Astrocyte (in vitro differentiated cells and primary cell): ENCODE measurements at regions not wholly inside any gene's neighbourhood (a gene's known extent, or its start where the extent isn't known, plus 50 kb on each side); places are given as distances from the start of the nearest gene placed in this dataset.

ENCODE experiments used
- DNase-seq: peaks from one replicate; pipeline ENCODE4 v3.0.0-alpha.2; 2010; ENCODE audit warnings: low read depth
- FAIRE-seq: peaks from 2 replicates; lab custom pipeline; 2011; peaks lifted over from hg19 to GRCh38; lab: Jason Lieb, UNC
- H2AFZ ChIP-seq: 2 replicates; pipeline ENCODE4 v1.6.0; 2012; ENCODE audit warnings: low read depth, low read length, inconsistent platforms
- H3K27ac ChIP-seq: 2 replicates; pipeline ENCODE4 v1.5.1; 2011; ENCODE audit warnings: low read depth, low read length, inconsistent platforms
- H3K27me3 ChIP-seq: 2 replicates; pipeline ENCODE4 v1.6.0; 2011; ENCODE audit warnings: low read length, inconsistent platforms; ENCODE audit not compliant: insufficient read depth
- H3K36me3 ChIP-seq: 2 replicates; pipeline ENCODE4 v1.5.1; 2011; ENCODE audit warnings: low read length, inconsistent platforms; ENCODE audit not compliant: insufficient read depth
- H3K4me1 ChIP-seq: 2 replicates; pipeline ENCODE4 v1.5.1; 2011; ENCODE audit warnings: low read length, inconsistent platforms; ENCODE audit not compliant: insufficient read depth
- H3K4me2 ChIP-seq: 2 replicates; pipeline ENCODE4 v1.6.0; 2012; ENCODE audit warnings: low read length, inconsistent platforms
- H3K4me3 ChIP-seq: 2 replicates; pipeline ENCODE4 v1.5.1; 2011; ENCODE audit warnings: low read depth, mild to moderate bottlenecking, low read length, inconsistent platforms; ENCODE audit not compliant: insufficient read depth
- H3K79me2 ChIP-seq: 2 replicates; pipeline ENCODE4 v1.6.0; 2012; ENCODE audit warnings: mild to moderate bottlenecking, low read length, inconsistent platforms; ENCODE audit not compliant: insufficient read depth
- H3K9ac ChIP-seq: 2 replicates; pipeline ENCODE4 v1.6.0; 2012; ENCODE audit warnings: mild to moderate bottlenecking, low read length, inconsistent platforms
- H3K9me3 ChIP-seq: 2 replicates; pipeline ENCODE4 v1.5.1; 2012; ENCODE audit warnings: low read depth, mild to moderate bottlenecking, low read length, inconsistent platforms; ENCODE audit not compliant: insufficient read depth
- H4K20me1 ChIP-seq: 2 replicates; pipeline ENCODE4 v1.6.0; 2012; ENCODE audit warnings: low read length, inconsistent platforms; ENCODE audit not compliant: insufficient read depth
- H3K27ac Mint-ChIP-seq: one replicate; pipeline ENCODE4 v1.8.0; 2021; ENCODE audit warnings: mild to moderate bottlenecking, mixed read lengths; ENCODE audit not compliant: unreplicated experiment
- H3K27me3 Mint-ChIP-seq: one replicate; pipeline ENCODE4 v1.8.0; 2021; ENCODE audit warnings: low read depth, mixed read lengths; ENCODE audit not compliant: unreplicated experiment
- H3K36me3 Mint-ChIP-seq: one replicate; pipeline ENCODE4 v1.8.0; 2021; ENCODE audit warnings: low read depth, mixed read lengths; ENCODE audit not compliant: unreplicated experiment
- H3K4me1 Mint-ChIP-seq: one replicate; pipeline ENCODE4 v1.8.0; 2021; ENCODE audit warnings: low read depth, mixed read lengths; ENCODE audit not compliant: unreplicated experiment
- H3K4me3 Mint-ChIP-seq: one replicate; pipeline ENCODE4 v1.8.0; 2021; ENCODE audit warnings: mild to moderate bottlenecking, moderate library complexity, mixed read lengths; ENCODE audit not compliant: unreplicated experiment
- H3K9me3 Mint-ChIP-seq: one replicate; pipeline ENCODE4 v1.8.0; 2021; ENCODE audit warnings: mild to moderate bottlenecking, mixed read lengths; ENCODE audit not compliant: unreplicated experiment
- EZH2 ChIP-seq: IDR thresholded peaks from 2 replicates; pipeline ENCODE4 v1.6.1; 2012; ENCODE audit warnings: mild to moderate bottlenecking, low read length, inconsistent platforms; ENCODE audit not compliant: insufficient read depth
- TF ChIP-seq, protein P1 (sequence below): IDR thresholded peaks from 2 replicates; pipeline ENCODE4 v1.5.1; 2011; ENCODE audit warnings: low read depth, mild to moderate bottlenecking, inconsistent platforms, low read length, moderate library complexity; ENCODE audit not compliant: insufficient read depth

GRCh38 chr12:66860752-66861750 lies 182.2 kb upstream of the GRIP1 start:
- no peak for TF ChIP-seq EZH2
- TF ChIP-seq, protein P1, sequence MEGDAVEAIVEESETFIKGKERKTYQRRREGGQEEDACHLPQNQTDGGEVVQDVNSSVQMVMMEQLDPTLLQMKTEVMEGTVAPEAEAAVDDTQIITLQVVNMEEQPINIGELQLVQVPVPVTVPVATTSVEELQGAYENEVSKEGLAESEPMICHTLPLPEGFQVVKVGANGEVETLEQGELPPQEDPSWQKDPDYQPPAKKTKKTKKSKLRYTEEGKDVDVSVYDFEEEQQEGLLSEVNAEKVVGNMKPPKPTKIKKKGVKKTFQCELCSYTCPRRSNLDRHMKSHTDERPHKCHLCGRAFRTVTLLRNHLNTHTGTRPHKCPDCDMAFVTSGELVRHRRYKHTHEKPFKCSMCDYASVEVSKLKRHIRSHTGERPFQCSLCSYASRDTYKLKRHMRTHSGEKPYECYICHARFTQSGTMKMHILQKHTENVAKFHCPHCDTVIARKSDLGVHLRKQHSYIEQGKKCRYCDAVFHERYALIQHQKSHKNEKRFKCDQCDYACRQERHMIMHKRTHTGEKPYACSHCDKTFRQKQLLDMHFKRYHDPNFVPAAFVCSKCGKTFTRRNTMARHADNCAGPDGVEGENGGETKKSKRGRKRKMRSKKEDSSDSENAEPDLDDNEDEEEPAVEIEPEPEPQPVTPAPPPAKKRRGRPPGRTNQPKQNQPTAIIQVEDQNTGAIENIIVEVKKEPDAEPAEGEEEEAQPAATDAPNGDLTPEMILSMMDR, result peak; percentile 99
- no peak overlapping the region for H3K4me3 ChIP-seq
- DNase-seq (peak; percentile 10), FAIRE-seq (peak; percentile 64)
- no peak overlapping the region for H3K27ac Mint-ChIP-seq
- H3K4me2 ChIP-seq, result no peak overlapping the region
- no peaks in the 10 kb centered on the region for H3K27me3 ChIP-seq
- no peak overlapping the region for H3K4me3 Mint-ChIP-seq
- H3K4me1 Mint-ChIP-seq, result peaks cover 10% of the 10 kb centered on the region
- H2AFZ ChIP-seq, result no peak overlapping the region
- no peaks in the 10 kb centered on the region for H3K9me3 Mint-ChIP-seq
- no peaks in the 10 kb centered on the region for H3K79me2 ChIP-seq
- no peaks in the 10 kb centered on the region for H3K36me3 ChIP-seq
- no peak overlapping the region for H3K9ac ChIP-seq
- no peaks in the 10 kb centered on the region for H3K9me3 ChIP-seq
- no peak overlapping the region for H3K27ac ChIP-seq
- H4K20me1 ChIP-seq, result no peaks in the 10 kb centered on the region
- H3K27me3 Mint-ChIP-seq, result no peaks in the 10 kb centered on the region
- H3K36me3 Mint-ChIP-seq, result no peaks in the 10 kb centered on the region
- H3K4me1 ChIP-seq, result no peaks in the 10 kb centered on the region

DNA sequence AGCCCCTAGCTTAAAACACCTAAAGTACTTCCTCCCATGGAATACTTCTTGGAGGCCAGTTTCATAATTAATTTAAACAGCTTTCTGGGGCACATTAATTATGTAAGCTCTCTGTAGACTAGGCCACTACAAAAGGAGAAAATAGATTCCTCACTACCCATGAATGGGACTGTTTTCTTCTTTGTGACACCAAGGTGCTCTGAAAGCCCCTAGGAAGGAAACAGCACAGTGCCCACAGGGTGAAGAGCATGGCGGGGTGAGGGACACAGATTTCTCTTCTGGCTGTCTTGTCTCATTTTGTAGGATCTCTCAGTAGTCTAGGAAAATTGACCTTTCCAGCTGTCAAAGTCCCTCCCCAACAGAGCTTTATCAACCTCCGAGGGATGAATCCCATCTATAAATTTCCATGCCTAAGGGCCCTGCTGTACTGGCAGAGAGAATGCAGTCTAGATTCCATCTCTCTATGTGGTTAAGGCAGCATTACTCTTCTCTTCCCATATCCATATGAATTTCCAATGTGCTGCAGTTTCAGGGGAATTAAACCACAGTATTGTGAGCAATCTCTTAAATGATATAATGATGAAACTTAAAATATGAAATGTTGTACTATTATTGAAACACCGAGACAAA lies 183.6 kb upstream of the GRIP1 start:
- H4K20me1 ChIP-seq, result no peaks in the 10 kb centered on the region
- no peak for TF ChIP-seq EZH2
- TF ChIP-seq, protein P1, result no peak
- H3K36me3 Mint-ChIP-seq, result no peaks in the 10 kb centered on the region
- FAIRE-seq (no peak), DNase-seq (no peak)
- H3K27ac ChIP-seq, result no peak overlapping the region
- H3K4me1 Mint-ChIP-seq, result peaks cover 10% of the 10 kb centered on the region
- H3K36me3 ChIP-seq, result no peaks in the 10 kb centered on the region
- H3K9me3 Mint-ChIP-seq, result no peaks in the 10 kb centered on the region
- no peaks in the 10 kb centered on the region for H3K27me3 ChIP-seq
- no peaks in the 10 kb centered on the region for H3K79me2 ChIP-seq
- H3K9me3 ChIP-seq, result no peaks in the 10 kb centered on the region
- H3K9ac ChIP-seq, result no peak overlapping the region
- no peak overlapping the region for H3K4me2 ChIP-seq
- H3K27me3 Mint-ChIP-seq, result no peaks in the 10 kb centered on the region
- no peak overlapping the region for H3K27ac Mint-ChIP-seq
- H2AFZ ChIP-seq, result no peak overlapping the region
- no peak overlapping the region for H3K4me3 ChIP-seq
- no peak overlapping the region for H3K4me3 Mint-ChIP-seq
- H3K4me1 ChIP-seq, result no peaks in the 10 kb centered on the region
